MM.1S (cell line): ENCODE measurements at regions not wholly inside any gene's neighbourhood (a gene's known extent, or its start where the extent isn't known, plus 50 kb on each side); places are given as distances from the start of the nearest gene placed in this dataset.

ENCODE experiments used
- CTCF ChIP-seq: fragments of 300-600 bp; sonication (generic); IDR thresholded peaks from 2 replicates; pipeline ENCODE4 v1.5.1; 2016; ENCODE audit warnings: antibody characterized with exemption, low read length, mixed read lengths
- EZH2 ChIP-seq: fragments of 300-600 bp; sonication (generic); optimal IDR thresholded peaks from 2 replicates; pipeline ENCODE3; 2017; ENCODE audit warnings: low read depth, mild to moderate bottlenecking, antibody characterized with exemption, low read length, mixed read lengths
- EZH2phosphoT487 ChIP-seq: fragments of 300-600 bp; sonication (generic); IDR thresholded peaks from 2 replicates; pipeline ENCODE4 v1.6.1; 2018; ENCODE audit warnings: antibody characterized with exemption, low read length

GRCh38 chr4:32569861-32570260, 1849.7 kb downstream of the PCDH7 start:
- TF ChIP-seq CTCF = no peak
- no peak for TF ChIP-seq EZH2
- no peak for TF ChIP-seq EZH2phosphoT487
